Fibroblast of skin of left quadriceps (primary cell): ENCODE measurements at regions not wholly inside any gene's neighbourhood (a gene's known extent, or its start where the extent isn't known, plus 50 kb on each side); places are given as distances from the start of the nearest gene placed in this dataset.
"Not testable (repeated sequence)": the region's sequence is repeated elsewhere in the genome, so short reads cannot be mapped to it uniquely, and the experiment has no call there.

Source experiments
- DNase-seq, 2 experiments: peaks; one replicate each; pipeline ENCODE4 v3.0.0-alpha.2; 2013; ENCODE audit warnings: low read depth in 2 of 2

GRCh38 chr2:208929894-208930427 lies 493.9 kb upstream of the MAP2 start:
- no peak for DNase-seq

GRCh38 chr2:208935531-208935930 lies 488.3 kb upstream of the MAP2 start:
- DNase-seq = no peak

- no peak for DNase-seq
These were observed 486.3 kb upstream of the MAP2 start for GRCh38 chr2:208937521-208937920.

- no peak for DNase-seq
These were observed 484.0 kb upstream of the MAP2 start for GRCh38 chr2:208939852-208940251.

- no peak for DNase-seq
These were observed 478.1 kb upstream of the MAP2 start for GRCh38 chr2:208945719-208946256.

- no peak for DNase-seq
These were observed 475.8 kb upstream of the MAP2 start for GRCh38 chr2:208948073-208948472.

GRCh38 chr2:208970070-208970469 lies 453.8 kb upstream of the MAP2 start:
- DNase-seq = no peak

- no peak for DNase-seq
These were observed 446.3 kb upstream of the MAP2 start for GRCh38 chr2:208977582-208977981.

- DNase-seq = peak; percentile 29
These were observed 444.9 kb upstream of the MAP2 start for GRCh38 chr2:208978946-208979345.

GRCh38 chr2:208980321-208980720 lies 443.5 kb upstream of the MAP2 start:
- DNase-seq = no peak

GRCh38 chr2:208982831-208983230 lies 441.0 kb upstream of the MAP2 start:
- DNase-seq = no peak

GRCh38 chr2:208983486-208983885 lies 440.4 kb upstream of the MAP2 start:
- no peak for DNase-seq

- DNase-seq = peak in 1 of 2 experiments; percentile 8
These were observed 439.3 kb upstream of the MAP2 start for GRCh38 chr2:208984376-208985090.

- no peak for DNase-seq
These were observed 438.2 kb upstream of the MAP2 start for GRCh38 chr2:208985644-208986043.

GRCh38 chr2:208990716-208991115 lies 433.1 kb upstream of the MAP2 start:
- no peak for DNase-seq

GRCh38 chr2:208999911-209000310 lies 423.9 kb upstream of the MAP2 start:
- no peak for DNase-seq

GRCh38 chr2:209002054-209002453 lies 421.8 kb upstream of the MAP2 start:
- DNase-seq = no peak

GRCh38 chr2:209005371-209005770 lies 418.5 kb upstream of the MAP2 start:
- no peak for DNase-seq

GRCh38 chr2:209008636-209009287 lies 415.1 kb upstream of the MAP2 start:
- DNase-seq = no peak

GRCh38 chr2:209018633-209019032 lies 405.2 kb upstream of the MAP2 start:
- DNase-seq = not testable (repeated sequence)

GRCh38 chr2:209029249-209029648 lies 394.6 kb upstream of the MAP2 start:
- DNase-seq = no peak

GRCh38 chr2:209044307-209044706 lies 379.5 kb upstream of the MAP2 start:
- no peak for DNase-seq

GRCh38 chr2:209046163-209046562 lies 377.7 kb upstream of the MAP2 start:
- no peak for DNase-seq
